K562 (cell line): ENCODE measurements at regions not wholly inside any gene's neighbourhood (a gene's known extent, or its start where the extent isn't known, plus 50 kb on each side); places are given as distances from the start of the nearest gene placed in this dataset.

ENCODE experiments used
- ATAC-seq: fragments of 200-7000 bp; cut with Tn5 transposase; 3 replicates; pipeline ENCODE4 v1.9.1; 2020; ENCODE audit warnings: moderate library complexity
- BruUV-seq: library from RNA; stranded (reverse); fragments of 400-500 nt; replicated peaks from 2 replicates; lab custom pipeline; 2021; lab: Mats Ljungman, UMichigan
- CTCF ChIA-PET: fragments of 300-600 bp; formaldehyde crosslinking; extraction: SDS; loops from one replicate; lab custom pipeline; 2021; ENCODE audit warnings: low intra/inter-chr PET ratio; lab: Yijun Ruan, JAX
- POLR2A ChIA-PET: fragments of 300-600, 350-650 bp; sonication (Branson Sonifier 250); formaldehyde crosslinking; extraction: SDS; loops from one replicate; lab custom pipeline; 2021; ENCODE audit warnings: antibody characterized with exemption, inconsistent platforms; lab: Yijun Ruan, JAX
- DNase-seq, 4 experiments: peaks; one replicate each; pipeline versions ENCODE4 v3.0.0 to v3.0.0-alpha.2; 2011 to 2018; ENCODE audit warnings: low spot score in 3 of 4, mixed read lengths in 3 of 4; ENCODE audit errors: extremely low read depth in 1 of 4
- FAIRE-seq: peaks from 2 replicates; lab custom pipeline; 2011; peaks lifted over from hg19 to GRCh38; lab: Jason Lieb, UNC
- H2AFZ ChIP-seq: 2 replicates; pipeline ENCODE4 v1.6.0; 2011; ENCODE audit warnings: low read depth, low read length, control low read depth, inconsistent platforms
- H3K27ac ChIP-seq: fragments of 200-600 bp; 3 replicates; pipeline ENCODE4 v1.8.0; 2011; ENCODE audit warnings: low read depth, mild to moderate bottlenecking, control low read depth, inconsistent platforms, low read length, moderate library complexity, mixed read lengths; ENCODE audit errors: extremely low read depth
- H3K27me3 ChIP-seq, 2 experiments: fragments of 300-600 bp in 1 of 2; 2 replicates in 1 of 2; 3 replicates in 1 of 2; pipeline versions ENCODE4 v1.6.0 to v1.8.0; 2011; ENCODE audit warnings: inconsistent platforms in 2 of 2, low read length in 2 of 2, mild to moderate bottlenecking in 1 of 2, mixed read lengths in 1 of 2, moderate library complexity in 1 of 2; ENCODE audit not compliant: control insufficient read depth in 2 of 2, insufficient read depth in 2 of 2
- H3K36me3 ChIP-seq: fragments of 300-600 bp; 3 replicates; pipeline ENCODE4 v1.8.0; 2011; ENCODE audit warnings: mild to moderate bottlenecking, low read length, inconsistent platforms; ENCODE audit not compliant: control insufficient read depth, insufficient read depth
- H3K4me1 ChIP-seq, 2 experiments: fragments of 200-600 bp in 1 of 2; replicated peaks in 1 of 2; 2 replicates in 1 of 2; 3 replicates in 1 of 2; pipeline versions ENCODE4 v1.5.1 to v1.8.0; 2011; ENCODE audit warnings: inconsistent platforms in 2 of 2, low read length in 2 of 2, mild to moderate bottlenecking in 1 of 2, mixed read lengths in 1 of 2, moderate library complexity in 1 of 2; ENCODE audit not compliant: control insufficient read depth in 2 of 2, insufficient read depth in 2 of 2
- H3K4me2 ChIP-seq: 2 replicates; pipeline ENCODE4 v1.6.1; 2011; ENCODE audit warnings: low read length, control low read depth, inconsistent platforms, mixed read lengths; ENCODE audit not compliant: insufficient read depth
- H3K4me3 ChIP-seq: fragments of 200-600 bp; sonication (generic), shearing (Covaris generic); 2 replicates; pipeline ENCODE4 v1.5.1; 2016; ENCODE audit warnings: control low read depth, inconsistent platforms
- H3K79me2 ChIP-seq: fragments of 200-600 bp; 3 replicates; pipeline ENCODE4 v1.8.0; 2011; ENCODE audit warnings: low read length, inconsistent platforms; ENCODE audit not compliant: control insufficient read depth, insufficient read depth
- H3K9ac ChIP-seq, 2 experiments: 2 replicates each; pipeline versions ENCODE4 v1.6.0 to v1.6.1; 2011; ENCODE audit warnings: low read depth in 2 of 2, low read length in 2 of 2, control low read depth in 1 of 2, inconsistent platforms in 1 of 2, mild to moderate bottlenecking in 1 of 2, mixed read lengths in 1 of 2; ENCODE audit not compliant: insufficient read depth in 1 of 2
- H3K9me1 ChIP-seq: one replicate; pipeline ENCODE4 v1.6.0; 2011; ENCODE audit warnings: inconsistent platforms, mild to moderate bottlenecking, low read length, moderate library complexity; ENCODE audit not compliant: control insufficient read depth, insufficient read depth
- H3K9me3 ChIP-seq: replicated peaks from 2 replicates; pipeline ENCODE4 v1.5.1; 2011; ENCODE audit warnings: low read depth, low read length, inconsistent platforms; ENCODE audit not compliant: control insufficient read depth, insufficient read depth
- H4K20me1 ChIP-seq: replicated peaks from 2 replicates; pipeline ENCODE4 v1.6.1; 2011; ENCODE audit warnings: low read length, inconsistent platforms, mixed read lengths; ENCODE audit not compliant: control insufficient read depth, insufficient read depth
- CBX5 ChIP-seq: IDR thresholded peaks from 2 replicates; pipeline ENCODE4 v1.6.1; 2014; ENCODE audit warnings: low read depth, borderline replicate concordance
- CEBPZ ChIP-seq: fragments of 150-350 bp; IDR thresholded peaks from 2 replicates; pipeline ENCODE4 v1.6.1; 2014; ENCODE audit warnings: low read depth, mild to moderate bottlenecking, low read length, borderline replicate concordance
- CSDE1 ChIP-seq, 2 experiments: fragments of 450-650 bp; IDR thresholded peaks; 2 replicates each; pipeline ENCODE4 v1.6.1; 2016; ENCODE audit warnings: mild to moderate bottlenecking in 1 of 2
- HLTF ChIP-seq: fragments of 450-650 bp; IDR thresholded peaks from 2 replicates; pipeline ENCODE4 v1.6.1; 2016
- MEF2D ChIP-seq: conservative IDR thresholded peaks from 2 replicates; pipeline ENCODE4 v1.6.1; 2016; ENCODE audit warnings: low read depth, missing genetic modification characterization, missing compliant biosample characterization
- ZBTB12 ChIP-seq: fragments of 250-450 bp; sonication (Bioruptor Pico); IDR thresholded peaks from 2 replicates; pipeline ENCODE4 v1.4.0; 2020
- ZHX1 ChIP-seq: fragments of 150-350 bp; conservative IDR thresholded peaks from 2 replicates; pipeline ENCODE4 v1.6.1; 2014; ENCODE audit warnings: low read length
- ZNF589 ChIP-seq: fragments of 200-800 bp; sonication (Bioruptor generic); IDR thresholded peaks from 2 replicates; pipeline ENCODE4 v1.6.1; 2016; ENCODE audit warnings: low read depth, missing genetic modification characterization, missing compliant biosample characterization
- WGBS: fragments of 100-300 bp; shearing (Covaris generic); methylation state at CpG from one replicate; pipeline ENCODE4 v1.1.6; 2016; ENCODE audit warnings: low coverage, mixed read lengths; ENCODE audit not compliant: insufficient coverage; ENCODE audit errors: missing lambda C conversion rate; 5-methylcytosine and 5-hydroxymethylcytosine counted together
- in situ Hi-C: fragments of 300-500 bp; cut with MboI; formaldehyde crosslinking; loops from 4 replicates; pipeline ENCODE4 v1.15.0; 2018; ENCODE audit warnings: inconsistent platforms, mixed read lengths
- intact Hi-C: fragments of 100-400 bp; cut with micrococcal nuclease; formaldehyde crosslinking; loops from 2 replicates; pipeline ENCODE4 v1.14.2; 2022

GRCh38 chr10:81073155-81073554 is 535.5 kb downstream of the SH2D4B start:
- no peak overlapping the region for H3K9ac ChIP-seq
- no peaks in the 10 kb centered on the region for H3K9me1 ChIP-seq
- ATAC-seq (no peak), FAIRE-seq (no peak), DNase-seq (no peak)
- H3K79me2 ChIP-seq = no peaks in the 10 kb centered on the region
- no peaks in the 10 kb centered on the region for H3K36me3 ChIP-seq
- intact Hi-C loops (no loop called here), in situ Hi-C loops (no loop called here)
- H2AFZ ChIP-seq = no peak overlapping the region
- no peaks in the 10 kb centered on the region for H4K20me1 ChIP-seq
- no peak overlapping the region for H3K27ac ChIP-seq
- ChIA-PET POLR2A (no interaction called here), CTCF (no interaction called here)
- TF ChIP-seq HLTF (no peak), ZHX1 (no peak), CEBPZ (no peak), ZNF589 (CRISPR knock-in tag) (no peak), CBX5 (no peak), CSDE1 (IDR thresholded peaks at IDR 0.05) (no peak), MEF2D (tag) (no peak), ZBTB12 (CRISPR knock-in tag) (no peak)
- no peaks in the 10 kb centered on the region for H3K27me3 ChIP-seq
- BruUV-seq = no TSS peak
- peaks cover 4% of the 10 kb centered on the region; the same call in 1 of the 2 replicates for H3K9me3 ChIP-seq
- H3K4me1 ChIP-seq = no peaks in the 10 kb centered on the region
- WGBS = 0% methylated on average over 2 of the region's 2 CpGs
- H3K4me2 ChIP-seq = no peak overlapping the region
- H3K4me3 ChIP-seq = no peak overlapping the region
